Cardiac muscle cell (in vitro differentiated cells and primary cell): ENCODE measurements at regions not wholly inside any gene's neighbourhood (a gene's known extent, or its start where the extent isn't known, plus 50 kb on each side); places are given as distances from the start of the nearest gene placed in this dataset.

Experiments used
- DNase-seq, 2 donors: peaks; one replicate each; pipeline versions ENCODE4 v3.0.0 to v3.0.0-alpha.2; 2010 to 2017; ENCODE audit warnings: low read depth in 1 of 2, low spot score in 1 of 2
- H3K27ac ChIP-seq: fragments of 200-600 bp; sonication (generic); 2 replicates; pipeline ENCODE4 v1.5.1; 2016
- H3K27me3 ChIP-seq: fragments of 200-600 bp; sonication (generic); 2 replicates; pipeline ENCODE4 v1.6.0; 2016; ENCODE audit warnings: control low read depth
- H3K36me3 ChIP-seq: fragments of 200-600 bp; sonication (generic); 2 replicates; pipeline ENCODE4 v1.5.1; 2016; ENCODE audit warnings: control low read depth
- H3K4me1 ChIP-seq: fragments of 200-600 bp; sonication (generic); 2 replicates; pipeline ENCODE4 v1.8.1; 2017; ENCODE audit warnings: low read depth, mild to moderate bottlenecking, mixed run types
- H3K4me3 ChIP-seq: fragments of 200-600 bp; sonication (generic); 2 replicates; pipeline ENCODE4 v1.5.1; 2016; ENCODE audit warnings: mild to moderate bottlenecking
- H3K9me3 ChIP-seq: fragments of 200-600 bp; sonication (generic); 2 replicates; pipeline ENCODE4 v1.5.1; 2017; ENCODE audit warnings: low read depth, mild to moderate bottlenecking, control low read depth
- CTCF ChIP-seq: IDR thresholded peaks from 2 replicates; pipeline ENCODE4 v1.5.1; 2012; ENCODE audit warnings: low read depth, mild to moderate bottlenecking, low read length

DNA sequence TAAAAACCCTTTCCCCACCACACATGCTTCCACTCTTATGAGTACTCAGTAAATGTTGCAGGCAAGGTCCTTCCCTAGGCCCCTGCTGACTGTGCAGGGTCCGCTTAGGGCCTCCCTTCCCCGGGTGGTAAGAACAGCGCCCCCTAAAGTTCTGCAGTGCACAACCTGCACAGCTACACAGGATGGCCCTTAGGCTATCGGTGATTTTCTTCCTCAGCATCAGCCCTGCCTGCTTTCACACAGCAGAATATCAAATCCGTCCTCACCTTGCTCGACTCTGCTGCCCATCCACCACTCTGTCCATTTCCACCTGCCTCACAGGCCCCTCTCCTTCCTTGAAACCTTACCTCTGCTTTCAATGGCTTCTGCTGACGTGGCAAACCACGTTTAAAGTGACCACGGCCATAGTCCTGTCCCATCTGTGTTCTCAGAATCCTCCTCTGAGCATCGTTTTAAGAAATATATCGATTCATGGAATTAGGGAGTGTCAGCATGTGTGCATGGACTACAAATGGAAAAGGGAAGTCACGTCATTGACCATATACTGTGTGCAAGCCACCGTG, 51.4 kb upstream of the TMEM132E start:
- no peaks in the 10 kb centered on the region for H3K36me3 ChIP-seq
- H3K9me3 ChIP-seq = no peaks in the 10 kb centered on the region
- peak in 1 of 2 donors; percentile 7 for DNase-seq
- no peak for TF ChIP-seq CTCF
- peaks cover 13% of the 10 kb centered on the region for H3K27me3 ChIP-seq
- H3K4me3 ChIP-seq = no peak overlapping the region
- peaks cover 16% of the 10 kb centered on the region for H3K4me1 ChIP-seq
- H3K27ac ChIP-seq = no peak overlapping the region

- TF ChIP-seq CTCF = no peak
- Histone ChIP-seq H3K27me3 (peaks cover 13% of the 10 kb centered on the region), H3K27ac (no peak overlapping the region), H3K9me3 (no peaks in the 10 kb centered on the region), H3K4me1 (peaks cover 10% of the 10 kb centered on the region), H3K36me3 (no peaks in the 10 kb centered on the region), H3K4me3 (no peak overlapping the region)
- DNase-seq = no peak
Measured at GRCh38 chr17:34527136-34527907, 52.1 kb upstream of the TMEM132E start.

DNA sequence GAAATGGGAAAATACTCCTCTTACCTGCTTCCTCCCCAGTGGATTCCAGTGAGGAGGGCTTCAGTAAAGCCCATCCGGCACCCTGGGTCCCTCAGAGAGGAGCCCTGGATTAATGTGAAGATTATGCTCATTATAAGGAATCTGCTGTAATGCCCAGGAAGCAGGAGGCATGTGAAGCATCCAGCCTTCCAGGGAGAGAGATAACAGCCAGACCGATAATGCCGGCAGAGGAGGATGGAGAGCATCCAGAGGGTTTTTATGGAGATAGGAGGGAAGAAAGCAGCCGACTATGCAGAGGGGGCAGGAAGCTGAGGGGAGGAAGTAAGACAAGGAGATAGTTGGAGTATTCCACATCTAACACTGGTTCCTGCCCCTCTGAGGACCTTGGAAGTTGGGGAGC, 53.7 kb upstream of the TMEM132E start:
- Histone ChIP-seq H3K27ac (no peak overlapping the region), H3K36me3 (no peaks in the 10 kb centered on the region), H3K4me3 (no peak overlapping the region), H3K9me3 (no peaks in the 10 kb centered on the region), H3K4me1 (peaks cover 1% of the 10 kb centered on the region), H3K27me3 (peaks cover 13% of the 10 kb centered on the region)
- DNase-seq = no peak
- TF ChIP-seq CTCF = no peak

- no peak for TF ChIP-seq CTCF
- Histone ChIP-seq H3K36me3 (no peaks in the 10 kb centered on the region), H3K27me3 (peaks cover 19% of the 10 kb centered on the region), H3K9me3 (no peaks in the 10 kb centered on the region), H3K4me1 (no peaks in the 10 kb centered on the region), H3K27ac (no peak overlapping the region), H3K4me3 (no peak overlapping the region)
- no peak for DNase-seq
Measured at GRCh38 chr17:34521955-34522354, 57.4 kb upstream of the TMEM132E start.

DNA sequence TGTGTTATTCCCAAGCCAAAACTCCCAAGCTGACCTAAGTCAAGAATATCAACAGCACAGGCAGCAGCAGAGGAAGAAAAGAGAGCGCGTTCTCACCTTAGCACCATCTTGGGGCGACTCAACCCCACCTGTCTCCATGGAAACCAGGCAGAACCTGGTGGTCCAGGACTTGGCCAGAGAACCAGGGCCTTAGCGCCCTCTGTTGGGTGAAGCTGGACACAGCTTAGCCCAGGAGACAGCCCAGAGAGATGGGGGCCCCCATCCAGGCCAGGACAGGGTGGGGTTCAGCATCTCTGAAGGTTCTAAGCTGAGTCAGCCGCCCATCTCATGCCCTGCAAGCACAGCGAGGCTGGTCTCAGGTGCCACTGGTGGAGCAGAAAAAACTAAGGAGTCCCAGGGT, 60.1 kb upstream of the TMEM132E start:
- no peak overlapping the region for H3K27ac ChIP-seq
- peak; percentile 4 to 26 for DNase-seq
- TF ChIP-seq CTCF = peak; percentile 58
- H3K36me3 ChIP-seq = no peaks in the 10 kb centered on the region
- no peaks in the 10 kb centered on the region for H3K4me1 ChIP-seq
- no peaks in the 10 kb centered on the region for H3K9me3 ChIP-seq
- H3K27me3 ChIP-seq = peaks cover 32% of the 10 kb centered on the region
- no peak overlapping the region for H3K4me3 ChIP-seq
